Hepatocyte (in vitro differentiated cells): ENCODE measurements at regions not wholly inside any gene's neighbourhood (a gene's known extent, or its start where the extent isn't known, plus 50 kb on each side); places are given as distances from the start of the nearest gene placed in this dataset.

Source experiments
- DNase-seq: peaks from one replicate; pipeline ENCODE4 v3.0.0-alpha.2; 2016; ENCODE audit warnings: low spot score
- H2AFZ ChIP-seq: fragments of 200-600 bp; sonication (generic); 2 replicates; pipeline ENCODE4 v1.6.0; 2016; ENCODE audit warnings: antibody characterized with exemption, mild to moderate bottlenecking
- H3K27ac ChIP-seq: fragments of 200-600 bp; sonication (generic); 2 replicates; pipeline ENCODE4 v1.5.1; 2016; ENCODE audit warnings: mild to moderate bottlenecking
- H3K27me3 ChIP-seq: fragments of 200-600 bp; sonication (generic); 2 replicates; pipeline ENCODE4 v1.6.1; 2016
- H3K36me3 ChIP-seq: fragments of 200-600 bp; sonication (generic); replicated peaks from 2 replicates; pipeline ENCODE4 v1.5.1; 2016; ENCODE audit warnings: low read depth; ENCODE audit not compliant: insufficient read depth
- H3K4me1 ChIP-seq: fragments of 200-600 bp; sonication (generic); 2 replicates; pipeline ENCODE4 v1.5.1; 2016; ENCODE audit warnings: mild to moderate bottlenecking, moderate library complexity; ENCODE audit not compliant: insufficient read depth
- H3K4me2 ChIP-seq: fragments of 200-600 bp; sonication (generic); 2 replicates; pipeline ENCODE4 v1.6.0; 2016
- H3K4me3 ChIP-seq: fragments of 200-600 bp; sonication (generic); 2 replicates; pipeline ENCODE4 v1.5.1; 2016; ENCODE audit warnings: mild to moderate bottlenecking
- H3K79me2 ChIP-seq: fragments of 200-600 bp; sonication (generic); 2 replicates; pipeline ENCODE4 v1.6.0; 2017; ENCODE audit warnings: mild to moderate bottlenecking
- H3K9me2 ChIP-seq: fragments of 200-600 bp; sonication (generic); replicated peaks from 2 replicates; pipeline ENCODE4 v1.6.0; 2017; ENCODE audit warnings: mild to moderate bottlenecking; ENCODE audit not compliant: insufficient read depth
- H3K9me3 ChIP-seq: fragments of 200-600 bp; sonication (generic); 2 replicates; pipeline ENCODE4 v1.5.1; 2016; ENCODE audit warnings: low read depth, mild to moderate bottlenecking
- H4K20me1 ChIP-seq: fragments of 200-600 bp; sonication (generic); 2 replicates; pipeline ENCODE4 v1.6.0; 2016; ENCODE audit warnings: mild to moderate bottlenecking; ENCODE audit not compliant: insufficient read depth, poor library complexity, severe bottlenecking
- CTCF ChIP-seq: fragments of 200-600 bp; sonication (generic); IDR thresholded peaks from 2 replicates; pipeline ENCODE4 v1.5.1; 2016; ENCODE audit warnings: antibody characterized with exemption, mild to moderate bottlenecking; ENCODE audit not compliant: poor library complexity
- EZH2 ChIP-seq: fragments of 200-600 bp; sonication (generic); IDR thresholded peaks from 2 replicates; pipeline ENCODE4 v1.6.1; 2016; ENCODE audit warnings: antibody characterized with exemption, mild to moderate bottlenecking, borderline replicate concordance
- EZH2phosphoT487 ChIP-seq: fragments of 200-600 bp; sonication (generic); IDR thresholded peaks from one replicate; pipeline ENCODE4 v1.6.1; 2018; ENCODE audit warnings: antibody characterized with exemption, mild to moderate bottlenecking, low read depth, moderate library complexity; ENCODE audit not compliant: unreplicated experiment, severe bottlenecking
- WGBS: methylation state at CpG from one replicate; pipeline ENCODE4 v1.1.6; 2016; ENCODE audit warnings: low lambda C conversion rate; ENCODE audit errors: missing lambda C conversion rate; 5-methylcytosine and 5-hydroxymethylcytosine counted together

- no peaks in the 10 kb centered on the region for H3K79me2 ChIP-seq
Observed at GRCh38 chr3:68032209-68032608, 377.8 kb upstream of the SUCLG2 start.

GRCh38 chr3:68025189-68025588 lies 370.8 kb upstream of the SUCLG2 start:
- H3K36me3 ChIP-seq, result no peaks in the 10 kb centered on the region
- no peak overlapping the region for H3K27ac ChIP-seq
- no peaks in the 10 kb centered on the region for H3K4me1 ChIP-seq
- no peak for DNase-seq
- H3K79me2 ChIP-seq, result no peaks in the 10 kb centered on the region
- H2AFZ ChIP-seq, result no peak overlapping the region
- H4K20me1 ChIP-seq, result no peaks in the 10 kb centered on the region
- H3K4me3 ChIP-seq, result no peak overlapping the region
- whole genome bisulfite sequencing, result 89% methylated on average over 2 of the region's 2 CpGs
- no peak for TF ChIP-seq CTCF
- no peak for TF ChIP-seq EZH2phosphoT487
- no peak for TF ChIP-seq EZH2
- H3K27me3 ChIP-seq, result no peaks in the 10 kb centered on the region
- no peaks in the 10 kb centered on the region for H3K9me2 ChIP-seq
- no peak overlapping the region for H3K4me2 ChIP-seq
- H3K9me3 ChIP-seq, result no peaks in the 10 kb centered on the region

More at GRCh38 chr3:68032209-68032608, 377.8 kb upstream of the SUCLG2 start:
- no peak overlapping the region for H3K4me3 ChIP-seq
- H3K27ac ChIP-seq, result no peak overlapping the region
- H3K4me2 ChIP-seq, result no peak overlapping the region
- DNase-seq, result no peak
- H3K36me3 ChIP-seq, result no peaks in the 10 kb centered on the region
- H4K20me1 ChIP-seq, result no peaks in the 10 kb centered on the region
- H3K4me1 ChIP-seq, result no peaks in the 10 kb centered on the region
- H3K27me3 ChIP-seq, result no peaks in the 10 kb centered on the region
- H3K9me3 ChIP-seq, result no peaks in the 10 kb centered on the region
- H3K9me2 ChIP-seq, result no peaks in the 10 kb centered on the region
- TF ChIP-seq EZH2 (no peak), CTCF (no peak), EZH2phosphoT487 (no peak)
- no peak overlapping the region for H2AFZ ChIP-seq

- Histone ChIP-seq H4K20me1 (no peaks in the 10 kb centered on the region), H3K4me3 (no peak overlapping the region), H3K36me3 (no peaks in the 10 kb centered on the region), H3K4me2 (no peak overlapping the region), H2AFZ (no peak overlapping the region), H3K79me2 (no peaks in the 10 kb centered on the region), H3K9me2 (no peaks in the 10 kb centered on the region), H3K27ac (no peak overlapping the region), H3K9me3 (no peaks in the 10 kb centered on the region), H3K4me1 (no peaks in the 10 kb centered on the region), H3K27me3 (no peaks in the 10 kb centered on the region)
- TF ChIP-seq EZH2, result no peak
- TF ChIP-seq CTCF, result no peak
- TF ChIP-seq EZH2phosphoT487, result no peak
- DNase-seq, result no peak
- WGBS, result 91% methylated on average over 1 of the region's 1 CpG
Observed at GRCh38 chr3:68019876-68020275, 365.5 kb upstream of the SUCLG2 start.

- H4K20me1 ChIP-seq, result no peaks in the 10 kb centered on the region
Observed at GRCh38 chr3:68018275-68018674, 363.9 kb upstream of the SUCLG2 start.

More at GRCh38 chr3:68018275-68018674, 363.9 kb upstream of the SUCLG2 start:
- WGBS, result 100% methylated on average over 1 of the region's 1 CpG
- no peaks in the 10 kb centered on the region for H3K79me2 ChIP-seq
- H2AFZ ChIP-seq, result no peak overlapping the region
- H3K9me3 ChIP-seq, result no peaks in the 10 kb centered on the region
- no peaks in the 10 kb centered on the region for H3K27me3 ChIP-seq
- H3K27ac ChIP-seq, result no peak overlapping the region
- no peaks in the 10 kb centered on the region for H3K4me1 ChIP-seq
- no peaks in the 10 kb centered on the region for H3K9me2 ChIP-seq
- no peak for DNase-seq
- TF ChIP-seq EZH2phosphoT487 (no peak), EZH2 (no peak), CTCF (no peak)
- no peak overlapping the region for H3K4me3 ChIP-seq
- H3K36me3 ChIP-seq, result no peaks in the 10 kb centered on the region
- no peak overlapping the region for H3K4me2 ChIP-seq
